GM23248 (cell line): ENCODE measurements at regions not wholly inside any gene's neighbourhood (a gene's known extent, or its start where the extent isn't known, plus 50 kb on each side); places are given as distances from the start of the nearest gene placed in this dataset.
"Not testable (repeated sequence)": the region's sequence is repeated elsewhere in the genome, so short reads cannot be mapped to it uniquely, and the experiment has no call there.

Experiments
- DNase-seq: peaks from one replicate; pipeline ENCODE4 v3.0.0-alpha.2; 2015
- H2AFZ ChIP-seq: fragments of 200-600 bp; sonication (generic); 2 replicates; pipeline ENCODE4 v1.6.1; 2016; ENCODE audit warnings: antibody characterized with exemption
- H3F3A ChIP-seq: fragments of 200-600 bp; sonication (generic); 2 replicates; pipeline ENCODE4 v1.6.1; 2016; ENCODE audit warnings: mild to moderate bottlenecking, antibody characterized with exemption, mixed run types; ENCODE audit not compliant: insufficient read depth
- H3K27ac ChIP-seq: fragments of 200-600 bp; sonication (generic); 2 replicates; pipeline ENCODE4 v1.5.1; 2016; ENCODE audit warnings: mild to moderate bottlenecking
- H3K27me3 ChIP-seq: fragments of 200-600 bp; sonication (generic); replicated peaks from 2 replicates; pipeline ENCODE4 v1.6.1; 2016; ENCODE audit warnings: mild to moderate bottlenecking; ENCODE audit not compliant: insufficient read depth
- H3K36me3 ChIP-seq: fragments of 200-600 bp; sonication (generic); 2 replicates; pipeline ENCODE4 v1.6.1; 2016; ENCODE audit warnings: low read depth, mild to moderate bottlenecking
- H3K4me1 ChIP-seq: fragments of 200-600 bp; sonication (generic); 2 replicates; pipeline ENCODE4 v1.6.1; 2016; ENCODE audit warnings: mild to moderate bottlenecking; ENCODE audit not compliant: insufficient read depth
- H3K4me2 ChIP-seq: fragments of 200-600 bp; sonication (generic); one replicate; pipeline ENCODE4 v1.6.1; 2016; ENCODE audit warnings: mild to moderate bottlenecking; ENCODE audit not compliant: unreplicated experiment
- H3K4me3 ChIP-seq: fragments of 200-600 bp; sonication (generic); 2 replicates; pipeline ENCODE4 v1.5.1; 2016; ENCODE audit warnings: mild to moderate bottlenecking
- H3K79me2 ChIP-seq: fragments of 200-600 bp; sonication (generic); 2 replicates; pipeline ENCODE4 v1.6.1; 2016; ENCODE audit warnings: mild to moderate bottlenecking; ENCODE audit not compliant: insufficient read depth
- H3K9ac ChIP-seq: fragments of 200-600 bp; sonication (generic); 2 replicates; pipeline ENCODE4 v1.6.1; 2016; ENCODE audit warnings: mild to moderate bottlenecking
- H3K9me2 ChIP-seq: fragments of 200-600 bp; sonication (generic); 2 replicates; pipeline ENCODE4 v1.6.1; 2016; ENCODE audit warnings: mixed run types, mild to moderate bottlenecking, moderate library complexity; ENCODE audit not compliant: insufficient read depth
- H3K9me3 ChIP-seq: fragments of 200-600 bp; sonication (generic); one replicate; pipeline ENCODE4 v1.6.1; 2017; ENCODE audit warnings: low read depth
- H4K20me1 ChIP-seq: fragments of 200-600 bp; sonication (generic); 2 replicates; pipeline ENCODE4 v1.6.0; 2016; ENCODE audit not compliant: insufficient read depth
- EZH2 ChIP-seq: fragments of 200-600 bp; sonication (generic); IDR thresholded peaks from 2 replicates; pipeline ENCODE4 v1.6.1; 2018; ENCODE audit warnings: antibody characterized with exemption, mild to moderate bottlenecking; ENCODE audit not compliant: insufficient read depth, poor library complexity, severe bottlenecking
- EZH2phosphoT487 ChIP-seq: fragments of 200-600 bp; sonication (generic); IDR thresholded peaks from 2 replicates; pipeline ENCODE4 v1.6.1; 2018; ENCODE audit warnings: antibody characterized with exemption, moderate library complexity, mild to moderate bottlenecking, low read depth; ENCODE audit not compliant: insufficient read depth
- WGBS, 2 experiments: methylation state at CpG; one replicate each; pipeline ENCODE4 v1.1.6; 2015 to 2017; ENCODE audit warnings: low lambda C conversion rate in 2 of 2, low coverage in 1 of 2; ENCODE audit errors: missing lambda C conversion rate in 2 of 2; 5-methylcytosine and 5-hydroxymethylcytosine counted together
- in situ Hi-C: fragments of 300-500 bp; cut with MboI; formaldehyde crosslinking; loops from 2 replicates; pipeline ENCODE4 v1.15.0; 2020

DNA sequence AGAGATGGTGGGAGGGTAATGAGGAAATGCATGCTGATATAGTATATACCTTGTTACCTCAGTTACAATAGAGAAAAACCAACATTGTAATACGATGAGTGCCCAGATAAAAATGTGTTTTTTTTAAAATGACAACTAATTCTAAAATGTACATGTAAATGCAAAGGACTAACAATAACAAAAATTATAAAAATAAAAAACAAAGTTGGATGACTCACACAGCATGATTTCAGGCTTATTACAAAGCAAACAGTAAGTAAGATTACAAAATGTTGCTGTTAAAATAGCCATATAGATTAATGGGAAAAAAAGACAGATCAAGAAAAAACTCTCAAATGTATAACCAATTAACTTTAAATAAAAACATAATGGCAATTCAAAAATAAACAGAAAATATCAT, 1099.4 kb downstream of the FSCB start:
- Histone ChIP-seq H2AFZ (no peak overlapping the region), H3K4me2 (no peak overlapping the region), H3K27ac (no peak overlapping the region), H3K9ac (no peak overlapping the region), H3K79me2 (no peaks in the 10 kb centered on the region), H3K27me3 (no peaks in the 10 kb centered on the region), H3K36me3 (no peaks in the 10 kb centered on the region), H3K9me2 (no peaks in the 10 kb centered on the region), H3K4me3 (no peak overlapping the region), H3F3A (no peaks in the 10 kb centered on the region), H3K4me1 (no peaks in the 10 kb centered on the region), H3K9me3 (no peaks in the 10 kb centered on the region), H4K20me1 (no peaks in the 10 kb centered on the region)
- no peak for DNase-seq
- in situ Hi-C loops: no loop called here
- WGBS, 2 experiments: 21 to 28% methylated on average over 1 of the region's 1 CpG
- TF ChIP-seq EZH2 (no peak), EZH2phosphoT487 (no peak)

DNA sequence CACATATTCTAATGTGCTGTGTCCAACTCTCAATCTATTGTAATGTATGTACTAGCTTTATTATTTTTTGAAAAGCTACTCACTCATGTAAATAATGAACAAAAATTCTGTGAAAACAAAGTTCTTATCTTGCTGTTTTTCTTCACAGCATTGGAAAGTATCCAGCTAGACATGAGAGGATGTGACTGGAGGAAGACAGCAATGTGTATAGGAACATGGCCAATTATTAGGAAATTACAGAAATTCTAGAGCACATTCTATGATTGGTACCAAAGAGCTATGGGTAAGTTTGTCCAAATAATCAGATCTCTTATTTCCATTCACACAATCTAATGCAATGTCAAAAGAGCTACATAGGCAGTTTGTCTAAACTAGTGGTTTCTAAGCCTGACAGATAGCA, 1100.2 kb downstream of the FSCB start:
- TF ChIP-seq EZH2phosphoT487 (no peak), EZH2 (no peak)
- in situ Hi-C loops: no loop called here
- no peak overlapping the region for H2AFZ ChIP-seq
- no peak for DNase-seq
- no peak overlapping the region for H3K4me2 ChIP-seq
- no peaks in the 10 kb centered on the region for H3K4me1 ChIP-seq
- no peak overlapping the region for H3K27ac ChIP-seq
- H3K79me2 ChIP-seq: no peaks in the 10 kb centered on the region
- H3F3A ChIP-seq: no peaks in the 10 kb centered on the region
- H3K9ac ChIP-seq: no peak overlapping the region
- no peaks in the 10 kb centered on the region for H3K27me3 ChIP-seq
- no peak overlapping the region for H3K4me3 ChIP-seq
- H3K36me3 ChIP-seq: no peaks in the 10 kb centered on the region
- H4K20me1 ChIP-seq: no peaks in the 10 kb centered on the region
- no peaks in the 10 kb centered on the region for H3K9me2 ChIP-seq
- H3K9me3 ChIP-seq: no peaks in the 10 kb centered on the region

DNA sequence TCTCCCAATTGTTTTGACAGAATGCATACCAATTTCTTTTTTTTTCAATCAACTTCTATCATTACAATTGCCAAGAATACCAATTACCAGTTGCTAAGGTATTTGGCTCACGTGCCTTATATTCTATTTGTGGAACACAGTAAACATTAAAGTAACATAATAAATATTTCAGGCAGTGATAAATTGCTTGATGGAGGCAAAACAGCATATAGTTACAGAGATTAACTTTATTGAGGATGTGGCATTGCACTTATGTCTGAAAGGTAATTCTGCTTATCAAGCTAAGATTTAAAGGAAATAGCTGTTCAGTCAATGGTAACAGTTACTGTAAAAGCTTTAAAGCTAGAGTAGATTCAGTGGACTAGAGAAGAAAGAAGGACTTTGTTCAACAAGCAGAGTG, 1107.8 kb downstream of the FSCB start:
- H3K4me2 ChIP-seq: no peak overlapping the region
- no peak for DNase-seq
- no peak overlapping the region for H2AFZ ChIP-seq
- no peaks in the 10 kb centered on the region for H3F3A ChIP-seq
- no peaks in the 10 kb centered on the region for H3K9me2 ChIP-seq
- H3K9ac ChIP-seq: no peak overlapping the region
- WGBS, 2 experiments: 10 to 19% methylated on average over 1 of the region's 1 CpG
- TF ChIP-seq EZH2: no peak
- no peak for TF ChIP-seq EZH2phosphoT487
- in situ Hi-C loops: no loop called here
- H3K4me3 ChIP-seq: no peak overlapping the region
- no peak overlapping the region for H3K27ac ChIP-seq
- no peaks in the 10 kb centered on the region for H3K27me3 ChIP-seq
- H3K36me3 ChIP-seq: no peaks in the 10 kb centered on the region
- no peaks in the 10 kb centered on the region for H4K20me1 ChIP-seq
- no peaks in the 10 kb centered on the region for H3K9me3 ChIP-seq
- H3K79me2 ChIP-seq: no peaks in the 10 kb centered on the region
- H3K4me1 ChIP-seq: no peaks in the 10 kb centered on the region

DNA sequence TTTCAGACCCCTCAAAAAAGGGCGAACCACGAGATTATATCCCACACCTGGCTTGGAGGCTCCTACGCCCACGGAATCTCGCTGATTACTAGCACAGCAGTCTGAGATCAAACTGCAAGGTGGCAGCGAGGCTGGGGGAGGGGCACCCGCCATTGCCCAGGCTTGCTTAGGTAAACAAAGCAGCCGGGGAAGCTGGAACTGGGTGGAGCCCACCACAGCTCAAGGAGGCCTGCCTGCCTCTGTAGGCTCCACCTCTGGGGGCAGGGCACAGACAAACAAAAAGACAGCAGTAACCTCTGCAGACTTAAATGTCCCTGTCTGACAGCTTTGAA, 1136.6 kb downstream of the FSCB start:
- H2AFZ ChIP-seq, H3K9me2 ChIP-seq, H3K9me3 ChIP-seq, H3K4me3 ChIP-seq, H4K20me1 ChIP-seq, in situ Hi-C loops, H3K4me1 ChIP-seq, H3K27ac ChIP-seq, H3K27me3 ChIP-seq, H3K79me2 ChIP-seq, H3K36me3 ChIP-seq, H3F3A ChIP-seq, H3K4me2 ChIP-seq, H3K9ac ChIP-seq, DNase-seq: not testable (repeated sequence)
- WGBS, 2 experiments: 64 to 65% methylated on average over 7 to 8 of the region's 8 CpGs

DNA sequence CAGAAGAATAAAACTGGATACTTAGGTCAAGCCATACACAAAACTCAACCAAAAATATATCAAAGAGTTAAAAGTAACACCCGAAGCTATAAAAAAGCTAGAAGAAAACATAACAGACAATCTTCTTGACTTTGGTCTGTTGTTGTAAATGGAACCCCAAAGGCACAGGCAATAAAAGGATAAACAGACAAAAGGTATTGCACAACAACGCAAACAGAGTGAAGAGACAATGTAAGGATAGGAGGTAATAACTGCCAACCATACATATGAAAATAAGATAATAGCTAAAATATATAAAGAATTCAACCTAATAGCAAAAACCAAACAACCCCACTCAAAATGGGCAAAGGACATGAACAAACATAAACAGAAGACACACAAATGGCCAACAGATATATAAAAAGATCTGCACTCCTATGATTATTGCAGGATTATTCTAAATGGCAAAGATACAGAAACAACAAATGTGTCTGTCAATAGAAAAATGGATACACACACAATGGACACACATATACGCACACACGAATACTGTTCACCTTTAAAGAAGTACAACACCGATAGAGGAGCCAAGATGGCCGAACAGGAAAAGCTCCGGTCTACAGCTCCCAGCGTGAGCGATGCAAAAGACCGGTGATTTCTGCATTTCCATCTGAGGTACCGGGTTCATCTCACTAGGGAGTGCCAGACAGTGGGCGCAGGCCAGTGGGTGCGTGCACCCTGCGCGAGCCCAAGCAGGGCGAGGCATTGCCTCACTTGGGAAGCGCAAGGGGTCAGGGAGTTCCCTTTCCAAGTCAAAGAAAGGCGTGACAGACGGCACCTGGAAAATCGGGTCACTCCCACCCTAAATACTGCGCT, 1137.1 kb downstream of the FSCB start:
- no peak overlapping the region for H3K4me2 ChIP-seq
- no peaks in the 10 kb centered on the region for H3K9me2 ChIP-seq
- no peaks in the 10 kb centered on the region for H3K27me3 ChIP-seq
- no peaks in the 10 kb centered on the region for H4K20me1 ChIP-seq
- TF ChIP-seq EZH2phosphoT487 (no peak), EZH2 (no peak)
- no peak for DNase-seq
- WGBS, 2 experiments: 79 to 80% methylated on average over 21 of the region's 21 CpGs
- H3F3A ChIP-seq: no peaks in the 10 kb centered on the region
- H3K79me2 ChIP-seq: no peaks in the 10 kb centered on the region
- H2AFZ ChIP-seq: no peak overlapping the region
- no peaks in the 10 kb centered on the region for H3K9me3 ChIP-seq
- in situ Hi-C loops: no loop called here
- H3K27ac ChIP-seq: no peak overlapping the region
- H3K4me3 ChIP-seq: no peak overlapping the region
- no peaks in the 10 kb centered on the region for H3K4me1 ChIP-seq
- no peak overlapping the region for H3K9ac ChIP-seq
- no peaks in the 10 kb centered on the region for H3K36me3 ChIP-seq
